GM23338 (cell line): ENCODE measurements at regions not wholly inside any gene's neighbourhood (a gene's known extent, or its start where the extent isn't known, plus 50 kb on each side); places are given as distances from the start of the nearest gene placed in this dataset.

Experiments used
- ATAC-seq: fragments of 200-7000 bp; cut with Tn5 transposase; 3 replicates; pipeline ENCODE4 v1.9.1; 2020
- DNase-seq: peaks from one replicate; pipeline ENCODE4 v3.0.0-alpha.2; 2015; ENCODE audit warnings: low spot score
- H2AFZ ChIP-seq: fragments of 200-600 bp; sonication (generic); 2 replicates; pipeline ENCODE4 v1.8.0; 2016; ENCODE audit warnings: antibody characterized with exemption, mild to moderate bottlenecking, moderate library complexity
- H3F3A ChIP-seq: fragments of 200-600 bp; sonication (generic); replicated peaks from 2 replicates; pipeline ENCODE4 v1.8.0; 2017; ENCODE audit warnings: antibody characterized with exemption, mixed run types, low read depth
- H3K27ac ChIP-seq: fragments of 200-600 bp; sonication (generic); 2 replicates; pipeline ENCODE4 v1.6.1; 2016; ENCODE audit warnings: low read depth
- H3K27me3 ChIP-seq: fragments of 200-600 bp; sonication (generic); 2 replicates; pipeline ENCODE4 v1.8.0; 2016; ENCODE audit warnings: mild to moderate bottlenecking, mixed run types, moderate library complexity; ENCODE audit not compliant: insufficient read depth
- H3K36me3 ChIP-seq: fragments of 200-600 bp; sonication (generic); 2 replicates; pipeline ENCODE4 v1.8.0; 2016; ENCODE audit warnings: mild to moderate bottlenecking; ENCODE audit not compliant: insufficient read depth
- H3K4me1 ChIP-seq: fragments of 200-600 bp; sonication (generic); 2 replicates; pipeline ENCODE4 v1.8.0; 2016; ENCODE audit warnings: mild to moderate bottlenecking, moderate library complexity; ENCODE audit not compliant: insufficient read depth
- H3K4me2 ChIP-seq: fragments of 200-600 bp; sonication (generic); 2 replicates; pipeline ENCODE4 v1.7.1; 2017; ENCODE audit warnings: mixed run types
- H3K4me3 ChIP-seq: fragments of 200-600 bp; sonication (generic); 2 replicates; pipeline ENCODE4 v1.6.1; 2016; ENCODE audit warnings: mixed run types
- H3K79me2 ChIP-seq: fragments of 200-600 bp; sonication (generic); replicated peaks from 2 replicates; pipeline ENCODE4 v1.8.0; 2017; ENCODE audit warnings: mild to moderate bottlenecking; ENCODE audit not compliant: insufficient read depth
- H3K9me2 ChIP-seq: fragments of 200-600 bp; sonication (generic); 2 replicates; pipeline ENCODE4 v1.8.0; 2017; ENCODE audit not compliant: insufficient read depth
- H4K20me1 ChIP-seq: fragments of 200-600 bp; sonication (generic); replicated peaks from 2 replicates; pipeline ENCODE4 v1.8.0; 2017; ENCODE audit warnings: mild to moderate bottlenecking; ENCODE audit not compliant: insufficient read depth
- H3K27ac Mint-ChIP-seq: 2 replicates; pipeline ENCODE4 v1.8.0; 2020; ENCODE audit warnings: inconsistent platforms, mild to moderate bottlenecking, moderate library complexity, mixed read lengths
- H3K27me3 Mint-ChIP-seq: 3 replicates; pipeline ENCODE4 v1.8.0; 2022; ENCODE audit warnings: low read depth, mild to moderate bottlenecking, moderate library complexity, mixed read lengths, inconsistent platforms; ENCODE audit not compliant: insufficient read depth, poor library complexity
- H3K36me3 Mint-ChIP-seq: 3 replicates; pipeline ENCODE4 v1.8.0; 2021; ENCODE audit warnings: low read depth, mild to moderate bottlenecking, inconsistent platforms, moderate library complexity, mixed read lengths
- H3K4me1 Mint-ChIP-seq: 3 replicates; pipeline ENCODE4 v1.8.0; 2020; ENCODE audit warnings: mild to moderate bottlenecking, inconsistent platforms, mixed read lengths
- H3K4me3 Mint-ChIP-seq: 3 replicates; pipeline ENCODE4 v1.8.0; 2021; ENCODE audit warnings: moderate library complexity, mild to moderate bottlenecking, inconsistent platforms, mixed read lengths
- H3K9me3 Mint-ChIP-seq: 3 replicates; pipeline ENCODE4 v1.8.0; 2020; ENCODE audit warnings: moderate library complexity, mild to moderate bottlenecking, inconsistent platforms, mixed read lengths
- CTCF ChIP-seq, 2 experiments: fragments of 200-600 bp in 1 of 2; sonication (generic) in 1 of 2; conservative IDR thresholded peaks; 2 replicates each; pipeline versions ENCODE4 v1.5.1 to v1.6.1; 2016 to 2017; ENCODE audit warnings: antibody characterized with exemption in 2 of 2, low read depth in 2 of 2, mild to moderate bottlenecking in 2 of 2, moderate library complexity in 1 of 2
- ETS1 ChIP-seq: IDR thresholded peaks from 2 replicates; pipeline ENCODE4 v1.6.1; 2016; ENCODE audit warnings: antibody characterized with exemption
- EZH2phosphoT487 ChIP-seq: fragments of 200-600 bp; sonication (generic); IDR thresholded peaks from one replicate; pipeline ENCODE4 v1.8.1; 2018; ENCODE audit warnings: antibody characterized with exemption; ENCODE audit not compliant: unreplicated experiment
- JUNB ChIP-seq: IDR thresholded peaks from one replicate; pipeline ENCODE4 v1.6.1; 2016; ENCODE audit warnings: antibody characterized with exemption; ENCODE audit not compliant: unreplicated experiment
- ZNF114 ChIP-seq: fragments of 250-450 bp; sonication (Bioruptor Pico); IDR thresholded peaks from 2 replicates; pipeline ENCODE4 v1.5.0; 2020; ENCODE audit warnings: mild to moderate bottlenecking, moderate library complexity
- ZNF331 ChIP-seq: fragments of 250-450 bp; sonication (Bioruptor Pico); IDR thresholded peaks from 2 replicates; pipeline ENCODE4 v1.5.0; 2020; ENCODE audit warnings: low read depth, mild to moderate bottlenecking, moderate library complexity
- TF ChIP-seq, protein P1 (sequence below): fragments of 250-450 bp; sonication (Bioruptor Pico); IDR thresholded peaks from 2 replicates; pipeline ENCODE4 v1.5.0; 2020; ENCODE audit warnings: mild to moderate bottlenecking, moderate library complexity

- Mint-ChIP-seq H3K27ac (no peak overlapping the region), H3K9me3 (no peaks in the 10 kb centered on the region), H3K27me3 (peaks cover 3% of the 10 kb centered on the region), H3K4me3 (no peak overlapping the region), H3K36me3 (no peaks in the 10 kb centered on the region), H3K4me1 (peaks cover 8% of the 10 kb centered on the region; the same call in 2 of the 3 replicates)
- Histone ChIP-seq H3K27ac (no peak overlapping the region), H3K9me2 (no peaks in the 10 kb centered on the region), H3K4me3 (no peak overlapping the region), H3K27me3 (no peaks in the 10 kb centered on the region), H3K4me2 (no peak overlapping the region), H3K36me3 (no peaks in the 10 kb centered on the region), H2AFZ (no peak overlapping the region), H3F3A (no peaks in the 10 kb centered on the region), H4K20me1 (no peaks in the 10 kb centered on the region), H3K79me2 (no peaks in the 10 kb centered on the region), H3K4me1 (no peaks in the 10 kb centered on the region)
- ATAC-seq (peak; percentile 40), DNase-seq (no peak)
- TF ChIP-seq, protein P1, sequence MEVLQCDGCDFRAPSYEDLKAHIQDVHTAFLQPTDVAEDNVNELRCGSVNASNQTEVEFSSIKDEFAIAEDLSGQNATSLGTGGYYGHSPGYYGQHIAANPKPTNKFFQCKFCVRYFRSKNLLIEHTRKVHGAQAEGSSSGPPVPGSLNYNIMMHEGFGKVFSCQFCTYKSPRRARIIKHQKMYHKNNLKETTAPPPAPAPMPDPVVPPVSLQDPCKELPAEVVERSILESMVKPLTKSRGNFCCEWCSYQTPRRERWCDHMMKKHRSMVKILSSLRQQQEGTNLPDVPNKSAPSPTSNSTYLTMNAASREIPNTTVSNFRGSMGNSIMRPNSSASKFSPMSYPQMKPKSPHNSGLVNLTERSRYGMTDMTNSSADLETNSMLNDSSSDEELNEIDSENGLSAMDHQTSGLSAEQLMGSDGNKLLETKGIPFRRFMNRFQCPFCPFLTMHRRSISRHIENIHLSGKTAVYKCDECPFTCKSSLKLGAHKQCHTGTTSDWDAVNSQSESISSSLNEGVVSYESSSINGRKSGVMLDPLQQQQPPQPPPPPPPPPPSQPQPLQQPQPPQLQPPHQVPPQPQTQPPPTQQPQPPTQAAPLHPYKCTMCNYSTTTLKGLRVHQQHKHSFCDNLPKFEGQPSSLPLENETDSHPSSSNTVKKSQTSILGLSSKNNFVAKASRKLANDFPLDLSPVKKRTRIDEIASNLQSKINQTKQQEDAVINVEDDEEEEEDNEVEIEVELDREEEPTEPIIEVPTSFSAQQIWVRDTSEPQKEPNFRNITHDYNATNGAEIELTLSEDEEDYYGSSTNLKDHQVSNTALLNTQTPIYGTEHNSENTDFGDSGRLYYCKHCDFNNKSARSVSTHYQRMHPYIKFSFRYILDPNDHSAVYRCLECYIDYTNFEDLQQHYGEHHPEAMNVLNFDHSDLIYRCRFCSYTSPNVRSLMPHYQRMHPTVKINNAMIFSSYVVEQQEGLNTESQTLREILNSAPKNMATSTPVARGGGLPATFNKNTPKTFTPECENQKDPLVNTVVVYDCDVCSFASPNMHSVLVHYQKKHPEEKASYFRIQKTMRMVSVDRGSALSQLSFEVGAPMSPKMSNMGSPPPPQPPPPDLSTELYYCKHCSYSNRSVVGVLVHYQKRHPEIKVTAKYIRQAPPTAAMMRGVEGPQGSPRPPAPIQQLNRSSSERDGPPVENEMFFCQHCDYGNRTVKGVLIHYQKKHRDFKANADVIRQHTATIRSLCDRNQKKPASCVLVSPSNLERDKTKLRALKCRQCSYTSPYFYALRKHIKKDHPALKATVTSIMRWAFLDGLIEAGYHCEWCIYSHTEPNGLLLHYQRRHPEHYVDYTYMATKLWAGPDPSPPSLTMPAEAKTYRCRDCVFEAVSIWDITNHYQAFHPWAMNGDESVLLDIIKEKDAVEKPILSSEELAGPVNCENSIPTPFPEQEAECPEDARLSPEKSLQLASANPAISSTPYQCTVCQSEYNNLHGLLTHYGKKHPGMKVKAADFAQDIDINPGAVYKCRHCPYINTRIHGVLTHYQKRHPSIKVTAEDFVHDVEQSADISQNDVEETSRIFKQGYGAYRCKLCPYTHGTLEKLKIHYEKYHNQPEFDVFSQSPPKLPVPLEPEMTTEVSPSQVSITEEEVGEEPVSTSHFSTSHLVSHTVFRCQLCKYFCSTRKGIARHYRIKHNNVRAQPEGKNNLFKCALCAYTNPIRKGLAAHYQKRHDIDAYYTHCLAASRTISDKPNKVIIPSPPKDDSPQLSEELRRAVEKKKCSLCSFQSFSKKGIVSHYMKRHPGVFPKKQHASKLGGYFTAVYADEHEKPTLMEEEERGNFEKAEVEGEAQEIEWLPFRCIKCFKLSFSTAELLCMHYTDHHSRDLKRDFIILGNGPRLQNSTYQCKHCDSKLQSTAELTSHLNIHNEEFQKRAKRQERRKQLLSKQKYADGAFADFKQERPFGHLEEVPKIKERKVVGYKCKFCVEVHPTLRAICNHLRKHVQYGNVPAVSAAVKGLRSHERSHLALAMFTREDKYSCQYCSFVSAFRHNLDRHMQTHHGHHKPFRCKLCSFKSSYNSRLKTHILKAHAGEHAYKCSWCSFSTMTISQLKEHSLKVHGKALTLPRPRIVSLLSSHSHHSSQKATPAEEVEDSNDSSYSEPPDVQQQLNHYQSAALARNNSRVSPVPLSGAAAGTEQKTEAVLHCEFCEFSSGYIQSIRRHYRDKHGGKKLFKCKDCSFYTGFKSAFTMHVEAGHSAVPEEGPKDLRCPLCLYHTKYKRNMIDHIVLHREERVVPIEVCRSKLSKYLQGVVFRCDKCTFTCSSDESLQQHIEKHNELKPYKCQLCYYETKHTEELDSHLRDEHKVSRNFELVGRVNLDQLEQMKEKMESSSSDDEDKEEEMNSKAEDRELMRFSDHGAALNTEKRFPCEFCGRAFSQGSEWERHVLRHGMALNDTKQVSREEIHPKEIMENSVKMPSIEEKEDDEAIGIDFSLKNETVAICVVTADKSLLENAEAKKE (CRISPR knock-in tag), result no peak
- no peak for TF ChIP-seq EZH2phosphoT487
- TF ChIP-seq JUNB, result no peak
- no peak for TF ChIP-seq ZNF114 (CRISPR knock-in tag)
These were observed 534.5 kb downstream of the TDRD15 start for GRCh38 chr2:21658269-21658668.

GRCh38 chr2:21658907-21659477 lies 535.2 kb downstream of the TDRD15 start:
- no peak overlapping the region for H3K4me3 Mint-ChIP-seq
- H3K4me1 Mint-ChIP-seq, result peaks cover 8% of the 10 kb centered on the region; the same call in 2 of the 3 replicates
- Histone ChIP-seq H3F3A (no peaks in the 10 kb centered on the region), H3K4me1 (no peaks in the 10 kb centered on the region), H3K79me2 (no peaks in the 10 kb centered on the region), H3K36me3 (no peaks in the 10 kb centered on the region), H3K27ac (no peak overlapping the region), H4K20me1 (no peaks in the 10 kb centered on the region), H3K4me3 (no peak overlapping the region), H2AFZ (no peak overlapping the region), H3K27me3 (no peaks in the 10 kb centered on the region), H3K9me2 (no peaks in the 10 kb centered on the region), H3K4me2 (no peak overlapping the region)
- ATAC-seq, result no peak
- H3K27me3 Mint-ChIP-seq, result peaks cover 3% of the 10 kb centered on the region
- H3K9me3 Mint-ChIP-seq, result no peaks in the 10 kb centered on the region
- no peak overlapping the region for H3K27ac Mint-ChIP-seq
- no peaks in the 10 kb centered on the region for H3K36me3 Mint-ChIP-seq
- DNase-seq, result no peak
- no peak for TF ChIP-seq JUNB
- TF ChIP-seq ETS1, result no peak
- no peak for TF ChIP-seq ZNF331 (CRISPR knock-in tag)
- no peak for TF ChIP-seq CTCF (conservative IDR thresholded peaks at IDR 0.05; ENCODE audit: low read depth in 2 of 2)
